Kidney (tissue), 13 donors: ENCODE measurements at regions not wholly inside any gene's neighbourhood (a gene's known extent, or its start where the extent isn't known, plus 50 kb on each side); places are given as distances from the start of the nearest gene placed in this dataset.

Source experiments
- DNase-seq, 5 donors: peaks; one replicate each; pipeline ENCODE4 v3.0.0-alpha.2; 2013 to 2020
- FAIRE-seq: peaks from 2 replicates; lab custom pipeline; 2012; peaks lifted over from hg19 to GRCh38; lab: Jason Lieb, UNC
- H3K27ac ChIP-seq, 2 donors: one replicate each; pipeline ENCODE4 v1.7.0; 2013; ENCODE audit warnings: low read depth in 2 of 2, low read length in 2 of 2, inconsistent platforms in 1 of 2
- H3K27me3 ChIP-seq: one replicate; pipeline ENCODE4 v1.7.1; 2013; ENCODE audit warnings: low read length, inconsistent platforms; ENCODE audit not compliant: control insufficient read depth, insufficient read depth
- H3K36me3 ChIP-seq, 3 donors: one replicate each; pipeline versions ENCODE4 v1.7.0 to v1.7.1; 2013; ENCODE audit warnings: low read length in 3 of 3, control low read depth in 1 of 3, inconsistent platforms in 1 of 3; ENCODE audit not compliant: insufficient read depth in 3 of 3, control insufficient read depth in 2 of 3
- H3K4me1 ChIP-seq, 3 donors: one replicate each; pipeline versions ENCODE4 v1.7.0 to v1.7.1; 2013; ENCODE audit warnings: low read length in 3 of 3, inconsistent platforms in 1 of 3, low read depth in 1 of 3; ENCODE audit not compliant: control insufficient read depth in 2 of 3, insufficient read depth in 2 of 3
- H3K4me3 ChIP-seq, 3 donors: one replicate each; pipeline versions ENCODE4 v1.7.0 to v1.8.1; 2013; ENCODE audit warnings: low read length in 3 of 3, control low read depth in 1 of 3, inconsistent platforms in 1 of 3
- H3K9ac ChIP-seq, 3 donors: one replicate each; pipeline versions ENCODE4 v1.7.0 to v1.7.1; 2013; ENCODE audit warnings: low read length in 3 of 3, control low read depth in 1 of 3, inconsistent platforms in 1 of 3
- H3K9me3 ChIP-seq, 3 donors: one replicate each; pipeline versions ENCODE4 v1.7.0 to v1.7.1; 2013; ENCODE audit warnings: low read length in 3 of 3, control low read depth in 1 of 3, inconsistent platforms in 1 of 3; ENCODE audit not compliant: control insufficient read depth in 2 of 3, insufficient read depth in 1 of 3
- intact Hi-C: fragments of 100-400 bp; cut with DNase I; formaldehyde crosslinking; loops from one replicate; pipeline ENCODE4 v1.11.1; 2022
- TF ChIP-seq, protein P1 (sequence below): IDR thresholded peaks from 3 replicates; pipeline ENCODE4 v1.5.1; 2012; ENCODE audit warnings: mild to moderate bottlenecking, moderate library complexity, borderline replicate concordance; ENCODE audit not compliant: insufficient read depth; ENCODE audit errors: extremely low read depth
- donor health status: control.
- donor health status: control.
- donor health status: control.
- donor health status: control.
- donor health status: control.
- donor health status: DM: yes; HTN: yes; CAD: no.
- donor health status: Normal renal cell carcinoma (clear cell type).

GRCh38 chr12:5184186-5184585 lies 140.5 kb downstream of the KCNA5 start:
- intact Hi-C loops, result no loop called here
- no peaks in the 10 kb centered on the region for H3K27me3 ChIP-seq
- FAIRE-seq (no peak), DNase-seq (no peak)
- H3K27ac ChIP-seq, result no peak overlapping the region
- TF ChIP-seq, protein P1, sequence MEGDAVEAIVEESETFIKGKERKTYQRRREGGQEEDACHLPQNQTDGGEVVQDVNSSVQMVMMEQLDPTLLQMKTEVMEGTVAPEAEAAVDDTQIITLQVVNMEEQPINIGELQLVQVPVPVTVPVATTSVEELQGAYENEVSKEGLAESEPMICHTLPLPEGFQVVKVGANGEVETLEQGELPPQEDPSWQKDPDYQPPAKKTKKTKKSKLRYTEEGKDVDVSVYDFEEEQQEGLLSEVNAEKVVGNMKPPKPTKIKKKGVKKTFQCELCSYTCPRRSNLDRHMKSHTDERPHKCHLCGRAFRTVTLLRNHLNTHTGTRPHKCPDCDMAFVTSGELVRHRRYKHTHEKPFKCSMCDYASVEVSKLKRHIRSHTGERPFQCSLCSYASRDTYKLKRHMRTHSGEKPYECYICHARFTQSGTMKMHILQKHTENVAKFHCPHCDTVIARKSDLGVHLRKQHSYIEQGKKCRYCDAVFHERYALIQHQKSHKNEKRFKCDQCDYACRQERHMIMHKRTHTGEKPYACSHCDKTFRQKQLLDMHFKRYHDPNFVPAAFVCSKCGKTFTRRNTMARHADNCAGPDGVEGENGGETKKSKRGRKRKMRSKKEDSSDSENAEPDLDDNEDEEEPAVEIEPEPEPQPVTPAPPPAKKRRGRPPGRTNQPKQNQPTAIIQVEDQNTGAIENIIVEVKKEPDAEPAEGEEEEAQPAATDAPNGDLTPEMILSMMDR, result no peak
- no peaks in the 10 kb centered on the region for H3K4me1 ChIP-seq
- H3K9ac ChIP-seq, result no peak overlapping the region
- H3K36me3 ChIP-seq, result no peaks in the 10 kb centered on the region
- no peak overlapping the region for H3K4me3 ChIP-seq
- peaks cover 0 to 2% (median 0%) of the 10 kb centered on the region in 3 donors for H3K9me3 ChIP-seq

- H3K27me3 ChIP-seq, result no peaks in the 10 kb centered on the region
- H3K4me1 ChIP-seq, result no peaks in the 10 kb centered on the region
- peak overlapping the region in 2 of 3 donors; percentile 32 to 41 for H3K4me3 ChIP-seq
- no peak for FAIRE-seq
- H3K36me3 ChIP-seq, result no peaks in the 10 kb centered on the region
- DNase-seq, result no peak
- no peak overlapping the region for H3K9ac ChIP-seq
- peaks cover 0 to 2% (median 0%) of the 10 kb centered on the region in 3 donors for H3K9me3 ChIP-seq
- no peak overlapping the region for H3K27ac ChIP-seq
- TF ChIP-seq, protein P1, result no peak
- intact Hi-C loops, result no loop called here
These were observed 141.9 kb downstream of the KCNA5 start for GRCh38 chr12:5185435-5186069.

- Histone ChIP-seq H3K27ac (no peak overlapping the region), H3K36me3 (no peaks in the 10 kb centered on the region), H3K9me3 (peaks cover 0 to 2% (median 0%) of the 10 kb centered on the region in 3 donors), H3K4me1 (no peaks in the 10 kb centered on the region), H3K9ac (no peak overlapping the region), H3K27me3 (no peaks in the 10 kb centered on the region), H3K4me3 (no peak overlapping the region)
- FAIRE-seq (no peak), DNase-seq (no peak)
- intact Hi-C loops, result no loop called here
- TF ChIP-seq, protein P1, result no peak
These were observed 143.0 kb downstream of the KCNA5 start for GRCh38 chr12:5186715-5187114.

- no peak overlapping the region for H3K9ac ChIP-seq
- no peak overlapping the region for H3K4me3 ChIP-seq
- FAIRE-seq, result no peak
- no peaks in the 10 kb centered on the region for H3K4me1 ChIP-seq
- H3K9me3 ChIP-seq, result peaks cover 0 to 2% (median 0%) of the 10 kb centered on the region in 3 donors
- H3K27ac ChIP-seq, result no peak overlapping the region
- H3K36me3 ChIP-seq, result no peaks in the 10 kb centered on the region
- no peaks in the 10 kb centered on the region for H3K27me3 ChIP-seq
- TF ChIP-seq, protein P1, result no peak
- intact Hi-C loops, result no loop called here
- DNase-seq, result no peak
These were observed 143.5 kb downstream of the KCNA5 start for GRCh38 chr12:5187136-5187535.
